GM21515 (cell line): ENCODE measurements at regions not wholly inside any gene's neighbourhood (a gene's known extent, or its start where the extent isn't known, plus 50 kb on each side); places are given as distances from the start of the nearest gene placed in this dataset.
"Not testable (repeated sequence)": the region's sequence is repeated elsewhere in the genome, so short reads cannot be mapped to it uniquely, and the experiment has no call there.

Source experiments
- ATAC-seq: cut with Tn5 transposase; IDR thresholded peaks from one replicate; pipeline ENCODE4 v1.9.1; 2021; ENCODE audit not compliant: unreplicated experiment

DNA sequence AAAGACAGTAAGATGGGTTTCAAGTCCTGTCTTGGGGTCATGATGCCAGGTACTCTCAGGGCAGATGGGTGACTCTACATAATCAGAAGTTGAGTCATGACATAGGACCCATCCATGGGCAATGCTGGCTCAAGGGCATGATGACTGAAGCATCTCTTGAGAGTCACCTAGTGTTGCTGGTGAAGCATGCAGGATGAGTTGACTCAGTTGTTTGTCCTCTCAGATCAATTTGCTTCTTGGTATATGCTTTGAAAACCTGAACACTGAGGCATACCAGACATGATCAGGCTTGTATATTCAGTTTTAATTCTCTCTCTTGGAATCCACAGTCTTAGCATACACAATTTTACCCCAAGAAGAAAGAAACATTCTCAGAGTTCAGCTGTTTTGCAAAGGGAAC is 658.9 kb upstream of the NXPH2 start:
- no peak for ATAC-seq

DNA sequence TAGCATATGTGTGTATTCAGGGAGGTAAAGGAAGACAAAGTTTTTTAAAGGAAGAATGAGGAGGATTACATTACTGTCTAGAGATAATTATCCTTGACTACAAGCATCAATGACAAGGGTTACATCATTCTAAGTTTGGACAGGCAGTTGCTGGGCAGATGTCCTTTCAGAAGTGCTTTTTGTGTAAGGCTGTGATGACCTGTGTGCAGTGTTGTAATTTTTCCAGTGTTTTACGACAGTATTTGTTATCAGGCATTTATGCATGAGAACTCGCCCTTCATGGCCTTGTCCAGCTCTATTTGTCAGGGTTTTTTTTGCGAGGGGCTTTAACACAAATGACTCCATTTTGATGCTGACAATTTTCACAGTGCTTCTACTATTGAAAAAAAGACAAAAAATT is 658.3 kb upstream of the NXPH2 start:
- ATAC-seq, result no peak

DNA sequence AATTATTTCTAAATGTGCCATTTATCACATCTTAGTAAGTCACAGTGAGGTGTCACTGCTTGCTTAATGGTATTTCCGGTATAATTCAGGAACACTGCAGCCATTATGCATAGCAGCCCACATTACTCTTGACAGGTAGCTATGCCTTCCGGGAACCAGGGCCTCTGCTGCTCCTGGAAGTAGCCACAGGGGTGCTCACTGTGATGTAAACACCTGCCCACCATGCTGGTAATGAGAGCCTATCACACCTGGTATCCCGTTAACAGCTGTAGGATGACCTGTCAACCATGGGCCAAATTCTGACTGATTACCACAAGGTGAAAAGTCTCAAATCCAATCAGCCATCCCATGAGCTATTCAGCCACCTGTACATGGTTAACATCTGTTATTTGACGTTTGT is 647.0 kb upstream of the NXPH2 start:
- no peak for ATAC-seq

DNA sequence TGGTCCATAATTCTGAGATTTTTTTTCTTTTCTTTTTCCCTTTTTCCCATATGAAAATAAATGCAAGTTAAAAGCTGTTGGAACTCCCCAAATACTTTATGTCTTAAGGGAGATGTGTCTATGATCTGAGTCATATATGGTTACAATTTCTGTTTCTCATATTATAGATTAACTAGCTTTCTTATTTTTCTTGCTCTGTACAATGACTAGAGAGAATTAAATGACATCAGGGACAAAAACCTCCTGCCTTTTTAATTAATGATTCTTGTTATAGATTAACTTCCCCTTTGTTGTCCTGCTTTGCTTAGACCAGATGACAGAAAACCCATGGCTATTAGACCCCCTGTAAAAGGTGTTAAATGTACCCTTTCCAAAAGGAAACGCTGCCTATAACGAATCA is 643.9 kb upstream of the NXPH2 start:
- ATAC-seq, result no peak

DNA sequence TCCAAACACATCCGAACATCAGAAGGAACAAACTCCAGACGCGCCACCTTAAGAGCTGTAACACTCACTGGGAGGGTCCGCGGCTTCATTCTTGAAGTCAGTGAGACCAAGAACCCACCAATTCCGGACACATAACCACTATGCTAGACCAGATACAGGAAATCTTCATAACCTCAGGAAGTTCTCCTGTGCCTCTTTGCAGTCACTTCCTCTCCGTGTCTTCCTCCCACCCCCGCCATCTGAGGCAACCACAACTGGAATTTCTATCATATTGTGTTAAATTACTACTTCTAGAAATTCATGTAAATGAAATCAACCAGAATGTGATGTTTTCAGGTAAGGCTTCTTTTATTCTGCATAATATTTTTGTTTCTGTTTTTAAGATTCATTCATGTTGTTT is 631.0 kb upstream of the NXPH2 start:
- no peak for ATAC-seq

DNA sequence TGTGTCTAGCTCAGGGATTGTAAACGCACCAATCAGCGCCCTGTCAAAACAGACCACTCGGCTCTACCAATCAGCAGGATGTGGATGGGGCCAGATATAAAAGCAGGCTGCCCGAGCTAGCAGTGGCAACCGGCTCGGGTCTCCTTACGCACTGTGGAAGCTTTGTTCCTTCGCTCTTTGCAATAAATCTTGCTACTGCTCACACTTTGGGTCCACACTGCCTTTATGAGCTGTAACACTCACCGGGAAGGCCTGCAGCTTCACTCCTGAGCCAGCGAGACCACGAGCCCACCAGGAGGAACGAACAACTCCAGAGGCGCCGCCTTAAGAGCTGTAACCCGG is 630.6 kb upstream of the NXPH2 start:
- ATAC-seq, result not testable (repeated sequence)

DNA sequence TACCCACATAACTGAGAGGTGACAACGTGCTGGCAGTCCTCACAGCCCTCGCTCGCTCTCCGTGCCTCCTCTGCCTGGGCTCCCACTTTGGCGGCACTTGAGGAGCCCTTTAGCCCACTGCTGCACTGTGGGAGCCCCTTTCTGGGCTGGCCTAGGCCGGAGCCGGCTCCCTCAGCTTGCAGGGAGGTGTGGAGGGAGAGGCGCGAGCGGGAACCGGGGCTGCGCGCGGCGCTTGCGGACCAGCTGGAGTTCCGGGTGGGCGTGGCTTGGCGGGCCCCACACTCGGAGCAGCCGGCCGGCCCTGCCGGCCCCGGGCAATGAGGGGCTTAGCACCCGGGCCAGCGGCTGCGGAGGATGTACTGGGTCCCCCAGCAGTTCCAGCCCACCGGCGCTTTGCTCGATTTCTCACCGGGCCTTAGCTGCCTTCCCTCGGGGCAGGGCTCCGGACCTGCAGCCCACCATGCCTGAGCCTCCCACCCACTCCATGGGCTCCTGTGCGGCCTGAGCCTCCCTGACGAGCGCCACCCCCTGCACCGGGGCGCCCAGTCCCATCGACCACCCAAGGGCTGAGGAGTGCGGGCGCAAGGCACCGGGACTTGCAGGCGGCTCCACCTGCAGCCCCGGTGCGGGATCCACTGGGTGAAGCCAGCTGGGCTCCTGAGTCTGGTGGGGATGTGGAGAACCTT is 630.1 kb upstream of the NXPH2 start:
- ATAC-seq, result not testable (repeated sequence)

DNA sequence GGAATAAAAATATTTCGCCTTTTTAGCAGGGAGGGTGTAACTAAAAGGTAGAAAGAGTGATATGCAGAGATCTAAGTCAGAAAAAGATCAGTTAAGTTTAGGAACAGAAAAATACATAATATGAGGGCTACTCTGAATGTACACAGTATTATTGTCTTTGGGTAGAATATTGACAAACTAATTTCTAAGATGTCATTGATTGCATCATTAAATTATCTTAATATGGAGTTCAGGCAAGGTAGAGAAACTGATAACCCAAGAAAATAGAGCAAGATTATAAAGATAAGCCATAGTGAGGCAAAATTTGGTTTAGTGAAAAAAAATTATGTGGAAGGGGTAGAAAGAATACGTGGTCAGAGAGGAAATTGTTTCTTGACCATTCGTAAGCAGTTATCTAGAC is 629.0 kb upstream of the NXPH2 start:
- no peak for ATAC-seq

DNA sequence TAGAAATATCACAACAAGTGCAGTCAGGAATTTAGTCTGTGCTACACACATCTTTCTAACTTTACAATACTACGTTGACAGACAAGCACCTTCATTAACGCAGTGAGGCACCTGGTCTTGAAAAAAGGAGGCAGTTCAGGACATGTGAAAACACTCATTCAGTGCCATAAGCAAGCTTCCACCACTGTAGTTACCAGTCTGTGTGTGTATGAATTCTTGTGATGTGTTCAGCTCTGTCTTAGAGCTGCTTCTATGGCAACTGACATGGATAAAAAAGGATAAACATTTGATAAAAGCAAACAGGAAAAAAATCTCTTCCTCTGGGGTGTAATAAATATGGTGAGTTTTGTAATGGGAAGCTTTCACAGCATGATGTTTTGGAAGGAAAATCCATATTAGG is 623.8 kb upstream of the NXPH2 start:
- ATAC-seq, result no peak

DNA sequence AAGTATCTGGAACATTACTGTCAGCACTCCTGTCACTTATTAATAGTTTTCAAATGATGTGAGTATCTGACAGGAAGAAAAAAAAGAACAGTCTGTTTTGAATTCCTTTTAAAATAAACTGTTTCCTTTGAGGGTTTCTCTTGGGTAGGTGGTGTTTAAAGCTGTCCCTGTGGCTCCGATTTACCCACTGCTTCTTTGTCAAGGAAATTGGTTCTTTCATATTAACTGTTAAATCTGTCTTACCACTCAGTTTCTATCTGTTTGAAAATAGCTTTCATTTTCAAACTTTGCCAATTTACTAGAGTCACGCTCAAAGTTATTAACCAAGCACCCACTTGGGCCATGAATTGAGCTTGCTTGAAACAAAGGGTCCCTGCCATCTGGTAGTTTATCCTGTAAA is 614.6 kb upstream of the NXPH2 start:
- ATAC-seq, result no peak

DNA sequence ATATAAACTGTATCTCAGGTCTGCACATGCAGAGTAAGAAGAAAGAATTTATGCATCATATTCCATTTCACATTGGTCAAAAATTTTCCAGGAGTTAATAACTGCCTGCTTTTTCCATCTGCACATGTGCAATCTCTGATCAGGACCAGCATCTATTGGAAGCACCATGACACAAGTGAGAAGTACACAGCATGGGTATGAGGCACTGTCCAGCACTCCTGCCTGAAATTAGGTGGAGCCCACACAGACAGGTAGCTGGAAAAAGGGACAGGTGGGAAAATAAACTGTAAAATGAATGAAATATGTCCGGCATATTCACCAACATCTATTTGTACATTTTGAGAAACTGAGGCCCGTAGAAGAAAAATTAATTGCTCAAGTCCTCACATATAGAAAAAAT is 609.2 kb upstream of the NXPH2 start:
- ATAC-seq, result no peak

DNA sequence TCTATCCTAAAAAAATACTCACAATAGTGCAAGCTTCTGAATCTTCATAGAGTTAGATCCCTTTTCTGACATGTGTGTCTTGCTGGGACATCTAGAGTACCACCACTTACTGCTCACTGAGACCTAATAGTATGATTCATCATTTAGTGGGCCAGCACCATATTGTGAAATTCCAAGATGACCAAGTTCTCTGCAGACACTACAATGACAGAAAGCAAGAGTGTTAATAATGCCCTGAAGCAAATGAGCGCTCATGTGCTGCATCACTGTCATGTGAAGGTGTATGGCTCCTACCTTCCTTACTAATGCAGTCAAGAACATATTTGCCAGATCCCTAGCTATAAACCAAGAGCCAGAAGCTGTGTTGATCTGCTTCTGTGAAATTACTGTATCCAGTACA is 606.2 kb upstream of the NXPH2 start:
- no peak for ATAC-seq

DNA sequence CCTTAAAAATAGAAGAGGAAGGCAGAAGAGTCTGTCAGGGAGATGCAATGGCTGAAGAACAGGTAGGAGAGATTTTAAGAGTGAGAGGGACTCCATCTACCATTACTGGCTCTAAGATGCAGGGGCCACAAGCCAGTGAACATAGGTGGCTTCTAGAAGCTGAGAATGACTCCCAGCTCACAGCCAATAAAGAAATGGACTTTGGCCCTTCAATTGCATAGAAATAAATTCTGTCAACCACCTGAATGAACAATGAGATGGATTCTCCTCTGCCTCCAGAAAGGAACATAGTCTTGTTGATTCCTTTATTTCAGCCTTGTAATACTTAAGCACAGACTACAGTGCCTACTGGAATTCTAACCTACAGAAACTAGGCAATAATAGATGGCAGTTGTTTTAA is 603.3 kb upstream of the NXPH2 start:
- ATAC-seq, result no peak

DNA sequence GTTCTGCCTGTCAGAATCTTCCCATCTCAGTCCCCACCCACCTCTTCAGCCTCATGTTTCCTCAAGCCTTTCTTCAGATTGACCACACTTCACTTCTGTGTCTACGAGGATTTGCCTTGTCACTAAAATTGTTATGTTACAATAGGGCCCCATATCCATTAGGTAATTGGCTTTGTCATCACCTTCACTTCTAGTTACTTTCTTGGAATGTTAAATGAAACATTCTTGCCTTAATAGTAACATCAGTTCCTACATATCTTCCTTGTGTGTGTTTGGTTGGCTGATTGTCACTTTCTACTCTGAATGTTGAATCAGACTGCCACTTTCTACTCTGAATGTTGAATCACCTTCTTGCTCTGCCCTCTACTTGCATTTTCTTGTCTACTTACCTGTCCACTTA is 599.9 kb upstream of the NXPH2 start:
- no peak for ATAC-seq

DNA sequence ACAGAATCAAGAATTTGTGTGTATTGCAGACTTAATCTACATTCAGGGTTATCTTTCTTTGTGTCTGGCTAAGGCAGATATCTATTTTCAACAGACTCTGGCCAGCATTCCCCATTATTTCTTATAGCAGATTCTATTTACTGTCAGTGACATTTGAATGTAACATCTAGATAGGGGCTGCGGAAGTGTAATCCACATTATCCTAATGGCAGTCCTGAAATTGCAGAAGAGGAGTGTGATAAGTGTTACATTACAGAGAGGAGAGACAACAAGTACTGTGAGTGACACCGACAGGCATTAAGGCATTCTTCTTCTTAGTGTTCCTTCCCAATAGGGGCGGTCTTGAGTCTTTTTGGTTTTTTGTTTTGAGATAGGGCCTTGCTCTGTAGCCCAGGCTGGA is 598.2 kb upstream of the NXPH2 start:
- no peak for ATAC-seq

DNA sequence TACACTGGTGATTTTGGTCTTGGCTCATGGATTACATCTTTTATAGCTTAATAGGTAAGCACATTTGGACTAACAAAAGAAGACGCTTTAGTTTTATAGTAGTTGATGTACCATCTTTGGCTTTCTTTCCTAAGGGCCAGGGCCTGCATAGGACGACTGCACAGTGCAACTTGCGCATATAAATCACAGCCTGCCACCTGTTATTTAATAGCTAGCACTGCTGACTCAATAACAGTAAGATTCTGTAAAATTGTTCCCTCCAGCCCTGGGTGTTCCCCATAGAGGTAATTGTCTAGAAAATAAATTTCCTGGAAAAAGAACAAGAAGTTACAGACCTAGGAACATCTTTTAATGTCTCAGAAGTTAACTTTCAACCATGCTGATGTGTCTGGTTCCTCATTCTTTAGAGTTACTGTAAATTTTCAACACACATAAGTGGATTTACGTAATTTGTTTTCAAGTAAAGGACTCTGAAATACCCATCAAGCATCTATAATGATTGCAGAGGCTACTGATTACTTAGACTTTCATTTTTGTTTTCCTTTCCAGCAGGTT is 594.2 kb upstream of the NXPH2 start:
- no peak for ATAC-seq

DNA sequence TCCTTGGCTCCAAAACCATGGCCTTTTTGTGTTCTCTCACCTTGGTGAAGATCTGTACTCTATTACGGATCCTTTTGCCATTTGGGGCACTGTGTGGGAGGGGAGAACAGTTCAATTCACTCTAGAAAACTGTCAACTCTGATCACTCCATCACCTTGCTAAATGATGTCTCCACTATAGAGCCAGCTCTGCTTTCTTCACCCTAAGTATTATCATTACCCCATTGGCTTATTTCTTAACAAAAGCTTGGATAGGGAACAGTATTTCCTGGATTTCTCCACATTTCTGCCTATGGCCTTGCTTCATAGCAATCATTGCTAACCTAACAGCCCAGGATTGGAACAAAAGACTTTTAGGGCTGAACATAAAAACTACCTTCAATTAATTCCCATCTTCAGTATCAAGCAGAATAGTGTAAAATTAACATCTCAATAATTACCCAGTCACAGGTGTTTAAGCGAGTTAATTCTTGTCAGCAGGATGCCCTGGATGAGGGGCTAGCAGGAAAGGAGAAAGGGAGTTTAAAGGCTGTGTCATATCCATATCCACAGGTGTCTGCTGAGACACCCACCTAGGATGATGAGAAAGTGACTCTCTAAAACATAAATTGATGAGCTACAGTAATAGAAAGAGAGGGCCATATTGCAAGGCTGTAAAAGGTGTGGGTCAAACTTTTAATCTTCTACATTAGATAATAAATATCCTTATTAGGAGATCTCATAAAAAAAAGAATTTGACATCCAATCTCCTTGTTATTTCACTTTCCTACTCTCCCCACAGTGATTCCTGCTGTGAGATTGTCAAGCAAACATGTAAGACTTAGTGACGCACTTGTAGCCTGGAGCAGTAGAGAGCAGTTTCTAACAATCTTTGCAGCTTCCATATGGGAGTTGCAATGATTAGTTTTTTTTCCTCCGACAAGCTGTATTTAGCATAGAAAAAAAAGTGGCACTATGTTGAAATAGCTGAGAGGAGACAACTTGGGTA is 589.5 kb upstream of the NXPH2 start:
- ATAC-seq, result no peak

DNA sequence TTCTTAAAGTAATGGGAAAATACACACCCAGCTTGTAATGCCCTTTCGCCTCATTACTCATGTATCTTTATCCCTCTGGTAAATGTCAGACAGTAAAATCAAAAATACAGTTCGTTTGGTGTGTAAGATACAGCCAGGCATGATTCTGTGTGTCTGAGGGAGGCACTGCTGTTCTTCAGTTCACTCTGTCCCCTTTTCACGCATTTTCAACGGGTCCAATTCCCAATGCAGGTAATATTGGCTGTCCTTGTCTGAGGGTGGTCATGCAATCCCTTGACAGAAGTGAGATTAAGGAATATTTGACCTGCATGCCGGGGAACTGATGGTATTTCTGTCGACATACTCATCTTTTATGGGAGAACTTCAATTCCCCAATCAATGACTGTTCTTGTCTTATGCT is 587.2 kb upstream of the NXPH2 start:
- ATAC-seq, result no peak

DNA sequence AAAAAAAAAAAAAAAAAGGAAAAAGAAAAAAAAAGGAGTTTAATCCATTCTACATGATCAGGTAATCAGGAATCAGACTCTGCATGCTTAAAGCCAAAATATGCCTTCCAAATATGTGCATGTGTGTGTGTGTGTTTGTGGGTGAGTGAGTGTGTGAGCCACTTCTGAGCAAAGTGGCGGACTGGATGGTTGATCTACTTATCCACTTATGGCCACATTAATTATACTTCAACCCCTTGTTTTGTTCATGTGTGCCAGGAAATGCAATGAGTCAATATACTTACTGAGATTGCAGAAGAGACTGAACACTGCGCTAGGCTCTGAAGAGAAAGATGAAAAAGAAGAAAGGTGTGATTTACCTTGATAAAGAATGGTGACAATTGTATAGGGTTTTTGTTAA is 586.5 kb upstream of the NXPH2 start:
- ATAC-seq, result no peak

DNA sequence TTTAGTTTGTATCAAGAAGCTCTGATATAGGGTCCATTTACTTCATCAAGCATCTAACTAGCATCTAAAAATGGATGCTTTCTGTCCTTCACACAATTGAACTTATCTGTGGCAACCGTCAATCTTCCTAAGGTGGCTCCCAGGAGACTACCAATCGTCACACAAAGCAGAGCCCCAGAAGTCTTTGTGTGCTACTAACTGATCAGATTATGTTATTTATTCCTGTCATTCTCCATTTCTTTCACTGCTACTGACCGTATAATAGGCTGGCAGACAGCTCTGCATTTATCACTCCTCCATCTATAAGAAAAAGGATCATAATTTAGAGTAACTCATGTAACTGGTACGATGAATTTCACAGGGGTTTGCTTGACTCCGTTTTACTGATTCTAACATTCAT is 585.0 kb upstream of the NXPH2 start:
- ATAC-seq, result no peak

DNA sequence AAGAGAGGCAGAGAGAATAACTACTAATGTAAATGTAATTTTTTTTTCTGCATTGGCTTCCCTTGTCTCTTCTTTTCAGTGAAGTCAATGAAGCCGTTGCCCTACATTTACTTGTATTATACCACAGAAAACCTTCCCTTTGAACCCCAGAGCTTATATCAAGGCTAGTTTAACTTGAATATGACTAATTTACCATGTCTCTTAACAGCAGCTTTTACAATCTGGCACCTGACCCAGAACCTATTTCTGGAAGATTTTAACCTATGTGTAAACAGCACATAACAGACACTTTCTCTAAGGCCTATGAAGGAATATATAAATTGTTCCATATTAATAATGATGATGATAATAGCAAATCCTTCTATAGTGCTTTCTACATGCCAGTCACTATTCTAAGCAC is 580.5 kb upstream of the NXPH2 start:
- ATAC-seq, result no peak

DNA sequence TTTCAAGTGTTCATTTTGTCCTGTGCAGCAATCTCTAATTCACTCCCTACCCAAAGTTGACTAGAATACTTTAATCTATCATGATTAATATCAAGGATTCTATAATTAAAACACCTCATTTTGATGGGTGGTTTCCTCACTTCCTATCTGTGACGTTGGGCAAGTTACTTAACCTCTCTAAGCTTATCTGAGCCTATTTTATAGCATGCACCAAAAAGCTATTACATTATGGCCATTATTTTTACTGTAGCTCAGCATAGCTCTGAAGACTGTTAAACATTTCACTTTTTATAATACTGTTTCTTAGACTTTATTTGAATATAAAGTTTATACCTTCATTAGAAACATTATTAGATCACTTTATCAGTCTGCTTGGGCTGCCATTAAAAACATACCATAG is 579.6 kb upstream of the NXPH2 start:
- no peak for ATAC-seq
